Endothelial cell of umbilical vein (primary cell): ENCODE measurements at regions not wholly inside any gene's neighbourhood (a gene's known extent, or its start where the extent isn't known, plus 50 kb on each side); places are given as distances from the start of the nearest gene placed in this dataset.

Experiments used
- EZH2 ChIP-seq: IDR thresholded peaks from 2 replicates; pipeline ENCODE4 v1.6.1; 2012; ENCODE audit warnings: borderline replicate concordance, low read depth, mild to moderate bottlenecking, moderate library complexity, low read length, inconsistent platforms; ENCODE audit not compliant: severe bottlenecking
- FOS ChIP-seq: IDR thresholded peaks from 2 replicates; pipeline ENCODE4 v1.6.1; 2011; ENCODE audit warnings: mild to moderate bottlenecking, low read length, moderate library complexity, borderline replicate concordance; ENCODE audit not compliant: insufficient read depth
- GATA2 ChIP-seq: IDR thresholded peaks from 2 replicates; pipeline ENCODE4 v1.7.0; 2011; ENCODE audit warnings: low read depth, mild to moderate bottlenecking, moderate library complexity, mixed read lengths, low read length; ENCODE audit not compliant: insufficient read length, insufficient read depth
- JUN ChIP-seq: IDR thresholded peaks from 2 replicates; pipeline ENCODE4 v1.6.1; 2011; ENCODE audit warnings: borderline replicate concordance, low read depth; ENCODE audit not compliant: insufficient read length, insufficient read depth
- MYC ChIP-seq: IDR thresholded peaks from one replicate; pipeline ENCODE4 v1.6.1; 2011; ENCODE audit warnings: mild to moderate bottlenecking, low read depth, low read length
- POLR2A ChIP-seq: IDR thresholded peaks from 2 replicates; pipeline ENCODE4 v1.6.1; 2012; ENCODE audit warnings: low read depth, mild to moderate bottlenecking, control low read depth, low read length
- POLR2AphosphoS5 ChIP-seq: IDR thresholded peaks from 2 replicates; pipeline ENCODE4 v1.6.1; 2012; ENCODE audit warnings: low read depth, mild to moderate bottlenecking, control low read depth, low read length, moderate library complexity; ENCODE audit not compliant: insufficient read depth
- TF ChIP-seq, protein P1 (sequence below), 2 donors: IDR thresholded peaks; 1 replicate in 1 of 2; 2 replicates in 1 of 2; pipeline ENCODE4 v1.5.1; 2011; ENCODE audit warnings: low read length in 2 of 2, mild to moderate bottlenecking in 2 of 2, moderate library complexity in 2 of 2, control low read depth in 1 of 2, inconsistent platforms in 1 of 2, low read depth in 1 of 2; ENCODE audit not compliant: insufficient read depth in 1 of 2; ENCODE audit errors: extremely low read depth in 1 of 2
- TF ChIP-seq, protein P2 (sequence below): IDR thresholded peaks from 2 replicates; pipeline ENCODE4 v1.6.1; 2011; ENCODE audit not compliant: insufficient read depth, insufficient read length

DNA sequence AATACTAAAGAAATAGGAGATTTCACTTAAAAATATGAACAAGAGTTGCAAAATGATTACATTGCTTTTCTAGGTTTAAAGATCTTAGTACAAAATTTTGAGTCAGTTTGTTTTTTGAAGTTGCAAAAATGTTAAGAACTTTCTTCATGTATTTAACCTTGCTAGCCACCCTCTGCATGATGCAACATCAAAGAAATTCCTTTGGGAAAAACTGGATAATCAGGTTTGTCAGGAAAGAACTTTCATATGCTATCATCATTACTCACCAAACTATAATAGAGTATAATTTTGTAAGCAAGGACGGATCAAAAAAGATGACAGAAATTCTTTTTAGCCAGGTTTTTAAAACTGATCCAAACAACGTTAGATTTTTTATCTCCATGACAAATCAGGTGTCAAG lies 116.9 kb upstream of the MRPS30 start:
- TF ChIP-seq, protein P1, sequence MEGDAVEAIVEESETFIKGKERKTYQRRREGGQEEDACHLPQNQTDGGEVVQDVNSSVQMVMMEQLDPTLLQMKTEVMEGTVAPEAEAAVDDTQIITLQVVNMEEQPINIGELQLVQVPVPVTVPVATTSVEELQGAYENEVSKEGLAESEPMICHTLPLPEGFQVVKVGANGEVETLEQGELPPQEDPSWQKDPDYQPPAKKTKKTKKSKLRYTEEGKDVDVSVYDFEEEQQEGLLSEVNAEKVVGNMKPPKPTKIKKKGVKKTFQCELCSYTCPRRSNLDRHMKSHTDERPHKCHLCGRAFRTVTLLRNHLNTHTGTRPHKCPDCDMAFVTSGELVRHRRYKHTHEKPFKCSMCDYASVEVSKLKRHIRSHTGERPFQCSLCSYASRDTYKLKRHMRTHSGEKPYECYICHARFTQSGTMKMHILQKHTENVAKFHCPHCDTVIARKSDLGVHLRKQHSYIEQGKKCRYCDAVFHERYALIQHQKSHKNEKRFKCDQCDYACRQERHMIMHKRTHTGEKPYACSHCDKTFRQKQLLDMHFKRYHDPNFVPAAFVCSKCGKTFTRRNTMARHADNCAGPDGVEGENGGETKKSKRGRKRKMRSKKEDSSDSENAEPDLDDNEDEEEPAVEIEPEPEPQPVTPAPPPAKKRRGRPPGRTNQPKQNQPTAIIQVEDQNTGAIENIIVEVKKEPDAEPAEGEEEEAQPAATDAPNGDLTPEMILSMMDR (IDR thresholded peaks at IDR 0.05; ENCODE audit: extremely low read depth in 1 of 2, insufficient read depth in 1 of 2, low read depth in 1 of 2, low read length in 2 of 2) = no peak
- TF ChIP-seq, protein P2, sequence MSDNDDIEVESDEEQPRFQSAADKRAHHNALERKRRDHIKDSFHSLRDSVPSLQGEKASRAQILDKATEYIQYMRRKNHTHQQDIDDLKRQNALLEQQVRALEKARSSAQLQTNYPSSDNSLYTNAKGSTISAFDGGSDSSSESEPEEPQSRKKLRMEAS = no peak
- TF ChIP-seq EZH2 = no peak
- no peak for TF ChIP-seq POLR2A
- TF ChIP-seq POLR2AphosphoS5 = no peak
- TF ChIP-seq MYC = no peak
- no peak for TF ChIP-seq FOS
- no peak for TF ChIP-seq JUN
- TF ChIP-seq GATA2 = no peak
